ENCODE measurements at regions not wholly inside any gene's neighbourhood (a gene's known extent, or its start where the extent isn't known, plus 50 kb on each side); places are given as distances from the start of the nearest gene placed in this dataset.

DNA sequence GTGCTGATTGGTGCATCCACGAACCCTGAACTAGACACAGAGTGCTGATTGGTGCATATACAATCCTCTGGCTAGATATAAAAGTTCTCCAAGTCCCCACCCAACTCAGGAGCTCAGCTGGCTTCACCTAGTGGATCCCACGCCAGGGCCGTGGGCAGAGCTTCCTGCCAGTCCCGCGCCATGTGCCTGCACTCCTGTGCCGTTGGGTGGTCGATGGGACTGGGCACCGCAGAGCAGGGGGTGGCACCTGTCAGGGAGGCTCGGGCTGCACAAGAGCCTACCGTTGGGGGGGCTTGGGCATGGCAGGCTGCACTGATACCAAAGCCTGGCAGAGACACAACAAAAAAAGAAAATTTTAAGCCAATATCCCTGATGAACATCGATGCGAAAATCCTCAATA is 185.4 kb upstream of the ASCC3 start:
- TF ChIP-seq ARNTL (CRISPR knock-in tag; IDR thresholded peaks at IDR 0.05; ENCODE audit: borderline replicate concordance, low read depth) (no peak), ZNF70 (CRISPR knock-in tag; IDR thresholded peaks at IDR 0.05) (no peak), BACH2 (CRISPR knock-in tag; IDR thresholded peaks at IDR 0.05; ENCODE audit: borderline replicate concordance) (no peak), RARB (CRISPR knock-in tag; IDR thresholded peaks at IDR 0.05) (no peak), ZNF8 (CRISPR knock-in tag; IDR thresholded peaks at IDR 0.05) (no peak), OSR1 (CRISPR knock-in tag; IDR thresholded peaks at IDR 0.05) (no peak), ISL1 (CRISPR knock-in tag; IDR thresholded peaks at IDR 0.05) (no peak), CSDC2 (CRISPR knock-in tag; IDR thresholded peaks at IDR 0.05) (no peak), ZFP30 (CRISPR knock-in tag; IDR thresholded peaks at IDR 0.05) (no peak), ZFP3 (CRISPR knock-in tag; IDR thresholded peaks at IDR 0.05) (no peak), TOX (CRISPR knock-in tag; IDR thresholded peaks at IDR 0.05; ENCODE audit: borderline replicate concordance) (no peak), TCF4 (CRISPR knock-in tag; IDR thresholded peaks at IDR 0.05; ENCODE audit: borderline replicate concordance) (no peak)
- TF ChIP-seq, protein P1, sequence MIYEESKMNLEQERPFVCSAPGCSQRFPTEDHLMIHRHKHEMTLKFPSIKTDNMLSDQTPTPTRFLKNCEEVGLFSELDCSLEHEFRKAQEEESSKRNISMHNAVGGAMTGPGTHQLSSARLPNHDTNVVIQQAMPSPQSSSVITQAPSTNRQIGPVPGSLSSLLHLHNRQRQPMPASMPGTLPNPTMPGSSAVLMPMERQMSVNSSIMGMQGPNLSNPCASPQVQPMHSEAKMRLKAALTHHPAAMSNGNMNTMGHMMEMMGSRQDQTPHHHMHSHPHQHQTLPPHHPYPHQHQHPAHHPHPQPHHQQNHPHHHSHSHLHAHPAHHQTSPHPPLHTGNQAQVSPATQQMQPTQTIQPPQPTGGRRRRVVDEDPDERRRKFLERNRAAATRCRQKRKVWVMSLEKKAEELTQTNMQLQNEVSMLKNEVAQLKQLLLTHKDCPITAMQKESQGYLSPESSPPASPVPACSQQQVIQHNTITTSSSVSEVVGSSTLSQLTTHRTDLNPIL (CRISPR knock-in tag; IDR thresholded peaks at IDR 0.05; ENCODE audit: low read depth) = no peak
